GM23338 (cell line): ENCODE measurements at regions not wholly inside any gene's neighbourhood (a gene's known extent, or its start where the extent isn't known, plus 50 kb on each side); places are given as distances from the start of the nearest gene placed in this dataset.

ENCODE experiments used
- ATAC-seq: fragments of 200-7000 bp; cut with Tn5 transposase; 3 replicates; pipeline ENCODE4 v1.9.1; 2020
- DNase-seq: peaks from one replicate; pipeline ENCODE4 v3.0.0-alpha.2; 2015; ENCODE audit warnings: low spot score
- H2AFZ ChIP-seq: fragments of 200-600 bp; sonication (generic); 2 replicates; pipeline ENCODE4 v1.8.0; 2016; ENCODE audit warnings: antibody characterized with exemption, mild to moderate bottlenecking, moderate library complexity
- H3F3A ChIP-seq: fragments of 200-600 bp; sonication (generic); replicated peaks from 2 replicates; pipeline ENCODE4 v1.8.0; 2017; ENCODE audit warnings: antibody characterized with exemption, mixed run types, low read depth
- H3K27ac ChIP-seq: fragments of 200-600 bp; sonication (generic); 2 replicates; pipeline ENCODE4 v1.6.1; 2016; ENCODE audit warnings: low read depth
- H3K27me3 ChIP-seq: fragments of 200-600 bp; sonication (generic); 2 replicates; pipeline ENCODE4 v1.8.0; 2016; ENCODE audit warnings: mild to moderate bottlenecking, mixed run types, moderate library complexity; ENCODE audit not compliant: insufficient read depth
- H3K36me3 ChIP-seq: fragments of 200-600 bp; sonication (generic); 2 replicates; pipeline ENCODE4 v1.8.0; 2016; ENCODE audit warnings: mild to moderate bottlenecking; ENCODE audit not compliant: insufficient read depth
- H3K4me1 ChIP-seq: fragments of 200-600 bp; sonication (generic); 2 replicates; pipeline ENCODE4 v1.8.0; 2016; ENCODE audit warnings: mild to moderate bottlenecking, moderate library complexity; ENCODE audit not compliant: insufficient read depth
- H3K4me2 ChIP-seq: fragments of 200-600 bp; sonication (generic); 2 replicates; pipeline ENCODE4 v1.7.1; 2017; ENCODE audit warnings: mixed run types
- H3K4me3 ChIP-seq: fragments of 200-600 bp; sonication (generic); 2 replicates; pipeline ENCODE4 v1.6.1; 2016; ENCODE audit warnings: mixed run types
- H3K79me2 ChIP-seq: fragments of 200-600 bp; sonication (generic); replicated peaks from 2 replicates; pipeline ENCODE4 v1.8.0; 2017; ENCODE audit warnings: mild to moderate bottlenecking; ENCODE audit not compliant: insufficient read depth
- H3K9me2 ChIP-seq: fragments of 200-600 bp; sonication (generic); 2 replicates; pipeline ENCODE4 v1.8.0; 2017; ENCODE audit not compliant: insufficient read depth
- H4K20me1 ChIP-seq: fragments of 200-600 bp; sonication (generic); replicated peaks from 2 replicates; pipeline ENCODE4 v1.8.0; 2017; ENCODE audit warnings: mild to moderate bottlenecking; ENCODE audit not compliant: insufficient read depth
- H3K27ac Mint-ChIP-seq: 2 replicates; pipeline ENCODE4 v1.8.0; 2020; ENCODE audit warnings: inconsistent platforms, mild to moderate bottlenecking, moderate library complexity, mixed read lengths
- H3K27me3 Mint-ChIP-seq: 3 replicates; pipeline ENCODE4 v1.8.0; 2022; ENCODE audit warnings: low read depth, mild to moderate bottlenecking, moderate library complexity, mixed read lengths, inconsistent platforms; ENCODE audit not compliant: insufficient read depth, poor library complexity
- H3K36me3 Mint-ChIP-seq: 3 replicates; pipeline ENCODE4 v1.8.0; 2021; ENCODE audit warnings: low read depth, mild to moderate bottlenecking, inconsistent platforms, moderate library complexity, mixed read lengths
- H3K4me1 Mint-ChIP-seq: 3 replicates; pipeline ENCODE4 v1.8.0; 2020; ENCODE audit warnings: mild to moderate bottlenecking, inconsistent platforms, mixed read lengths
- H3K4me3 Mint-ChIP-seq: 3 replicates; pipeline ENCODE4 v1.8.0; 2021; ENCODE audit warnings: moderate library complexity, mild to moderate bottlenecking, inconsistent platforms, mixed read lengths
- H3K9me3 Mint-ChIP-seq: 3 replicates; pipeline ENCODE4 v1.8.0; 2020; ENCODE audit warnings: moderate library complexity, mild to moderate bottlenecking, inconsistent platforms, mixed read lengths
- CREB1 ChIP-seq: fragments of 250-450 bp; sonication (Bioruptor Pico); IDR thresholded peaks from 2 replicates; pipeline ENCODE4 v1.5.0; 2020; ENCODE audit warnings: low read depth, mild to moderate bottlenecking, moderate library complexity
- CTCF ChIP-seq, 2 experiments: fragments of 200-600 bp in 1 of 2; sonication (generic) in 1 of 2; conservative IDR thresholded peaks; 2 replicates each; pipeline versions ENCODE4 v1.5.1 to v1.6.1; 2016 to 2017; ENCODE audit warnings: antibody characterized with exemption in 2 of 2, low read depth in 2 of 2, mild to moderate bottlenecking in 2 of 2, moderate library complexity in 1 of 2
- EZH2 ChIP-seq: fragments of 200-600 bp; sonication (generic); IDR thresholded peaks from one replicate; pipeline ENCODE4 v1.8.0; 2017; ENCODE audit warnings: antibody characterized with exemption, mild to moderate bottlenecking, low read depth; ENCODE audit not compliant: unreplicated experiment
- EZH2phosphoT487 ChIP-seq: fragments of 200-600 bp; sonication (generic); IDR thresholded peaks from one replicate; pipeline ENCODE4 v1.8.1; 2018; ENCODE audit warnings: antibody characterized with exemption; ENCODE audit not compliant: unreplicated experiment
- JUNB ChIP-seq: IDR thresholded peaks from one replicate; pipeline ENCODE4 v1.6.1; 2016; ENCODE audit warnings: antibody characterized with exemption; ENCODE audit not compliant: unreplicated experiment
- NANOG ChIP-seq: IDR thresholded peaks from 2 replicates; pipeline ENCODE4 v1.6.1; 2016; ENCODE audit warnings: antibody characterized with exemption, borderline replicate concordance
- POLR2AphosphoS5 ChIP-seq: IDR thresholded peaks from 2 replicates; pipeline ENCODE4 v1.6.1; 2016; ENCODE audit warnings: antibody characterized with exemption, low read depth
- STAT1 ChIP-seq: IDR thresholded peaks from one replicate; pipeline ENCODE4 v1.6.1; 2016; ENCODE audit warnings: antibody characterized with exemption; ENCODE audit not compliant: unreplicated experiment
- ZNF114 ChIP-seq: fragments of 250-450 bp; sonication (Bioruptor Pico); IDR thresholded peaks from 2 replicates; pipeline ENCODE4 v1.5.0; 2020; ENCODE audit warnings: mild to moderate bottlenecking, moderate library complexity
- ZNF331 ChIP-seq: fragments of 250-450 bp; sonication (Bioruptor Pico); IDR thresholded peaks from 2 replicates; pipeline ENCODE4 v1.5.0; 2020; ENCODE audit warnings: low read depth, mild to moderate bottlenecking, moderate library complexity
- TF ChIP-seq, protein P1 (sequence below): IDR thresholded peaks from one replicate; pipeline ENCODE4 v1.6.1; 2018; ENCODE audit warnings: antibody characterized with exemption; ENCODE audit not compliant: unreplicated experiment
- TF ChIP-seq, protein P2 (sequence below): fragments of 250-450 bp; sonication (Bioruptor Pico); IDR thresholded peaks from 2 replicates; pipeline ENCODE4 v1.5.0; 2020; ENCODE audit warnings: mild to moderate bottlenecking, moderate library complexity
- TF ChIP-seq, protein P3 (sequence below): IDR thresholded peaks from 2 replicates; pipeline ENCODE4 v1.6.1; 2016; ENCODE audit warnings: antibody characterized with exemption

DNA sequence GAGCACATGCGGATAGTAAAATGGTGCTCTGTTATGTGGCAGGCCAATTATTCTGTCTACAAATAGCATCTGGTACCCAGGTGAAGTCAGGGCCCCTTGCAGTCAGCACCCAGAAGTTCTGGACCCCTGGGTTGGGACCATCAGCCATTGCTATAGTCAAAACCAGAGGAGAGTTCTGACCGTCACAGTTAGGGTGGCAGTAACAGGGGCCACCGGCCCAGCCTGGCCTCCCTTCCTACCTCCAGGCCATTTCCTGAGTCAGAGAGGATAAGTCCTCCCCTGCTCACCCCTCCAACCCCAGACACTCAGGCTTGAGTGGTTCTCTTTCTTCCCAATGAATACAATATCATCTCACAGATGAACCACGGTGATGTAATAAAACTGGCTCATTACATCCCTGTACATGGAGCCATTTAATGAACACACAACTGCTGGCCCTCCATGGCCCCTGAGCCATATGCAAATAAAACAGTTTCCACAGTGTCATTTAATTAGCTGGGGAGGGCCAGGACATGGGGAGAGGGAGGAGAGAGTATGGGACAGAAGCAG, 673.6 kb downstream of the MATN1 start:
- no peak overlapping the region for H3K27ac Mint-ChIP-seq
- Histone ChIP-seq H3K36me3 (no peaks in the 10 kb centered on the region), H3K79me2 (no peaks in the 10 kb centered on the region), H3K9me2 (no peaks in the 10 kb centered on the region), H3K27me3 (no peaks in the 10 kb centered on the region), H4K20me1 (no peaks in the 10 kb centered on the region), H3K4me1 (peaks cover 11% of the 10 kb centered on the region), H2AFZ (no peak overlapping the region), H3K4me3 (no peak overlapping the region), H3F3A (no peaks in the 10 kb centered on the region), H3K27ac (no peak overlapping the region), H3K4me2 (no peak overlapping the region)
- no peak for DNase-seq
- H3K27me3 Mint-ChIP-seq: peaks cover 2% of the 10 kb centered on the region
- TF ChIP-seq EZH2 (no peak), ZNF331 (CRISPR knock-in tag) (no peak), NANOG (no peak), JUNB (no peak), POLR2AphosphoS5 (no peak), CTCF (conservative IDR thresholded peaks at IDR 0.05; ENCODE audit: low read depth in 2 of 2) (no peak), CREB1 (CRISPR knock-in tag) (no peak), EZH2phosphoT487 (no peak), STAT1 (no peak), ZNF114 (CRISPR knock-in tag) (no peak)
- TF ChIP-seq, protein P1, sequence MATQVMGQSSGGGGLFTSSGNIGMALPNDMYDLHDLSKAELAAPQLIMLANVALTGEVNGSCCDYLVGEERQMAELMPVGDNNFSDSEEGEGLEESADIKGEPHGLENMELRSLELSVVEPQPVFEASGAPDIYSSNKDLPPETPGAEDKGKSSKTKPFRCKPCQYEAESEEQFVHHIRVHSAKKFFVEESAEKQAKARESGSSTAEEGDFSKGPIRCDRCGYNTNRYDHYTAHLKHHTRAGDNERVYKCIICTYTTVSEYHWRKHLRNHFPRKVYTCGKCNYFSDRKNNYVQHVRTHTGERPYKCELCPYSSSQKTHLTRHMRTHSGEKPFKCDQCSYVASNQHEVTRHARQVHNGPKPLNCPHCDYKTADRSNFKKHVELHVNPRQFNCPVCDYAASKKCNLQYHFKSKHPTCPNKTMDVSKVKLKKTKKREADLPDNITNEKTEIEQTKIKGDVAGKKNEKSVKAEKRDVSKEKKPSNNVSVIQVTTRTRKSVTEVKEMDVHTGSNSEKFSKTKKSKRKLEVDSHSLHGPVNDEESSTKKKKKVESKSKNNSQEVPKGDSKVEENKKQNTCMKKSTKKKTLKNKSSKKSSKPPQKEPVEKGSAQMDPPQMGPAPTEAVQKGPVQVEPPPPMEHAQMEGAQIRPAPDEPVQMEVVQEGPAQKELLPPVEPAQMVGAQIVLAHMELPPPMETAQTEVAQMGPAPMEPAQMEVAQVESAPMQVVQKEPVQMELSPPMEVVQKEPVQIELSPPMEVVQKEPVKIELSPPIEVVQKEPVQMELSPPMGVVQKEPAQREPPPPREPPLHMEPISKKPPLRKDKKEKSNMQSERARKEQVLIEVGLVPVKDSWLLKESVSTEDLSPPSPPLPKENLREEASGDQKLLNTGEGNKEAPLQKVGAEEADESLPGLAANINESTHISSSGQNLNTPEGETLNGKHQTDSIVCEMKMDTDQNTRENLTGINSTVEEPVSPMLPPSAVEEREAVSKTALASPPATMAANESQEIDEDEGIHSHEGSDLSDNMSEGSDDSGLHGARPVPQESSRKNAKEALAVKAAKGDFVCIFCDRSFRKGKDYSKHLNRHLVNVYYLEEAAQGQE: no peak
- TF ChIP-seq, protein P2, sequence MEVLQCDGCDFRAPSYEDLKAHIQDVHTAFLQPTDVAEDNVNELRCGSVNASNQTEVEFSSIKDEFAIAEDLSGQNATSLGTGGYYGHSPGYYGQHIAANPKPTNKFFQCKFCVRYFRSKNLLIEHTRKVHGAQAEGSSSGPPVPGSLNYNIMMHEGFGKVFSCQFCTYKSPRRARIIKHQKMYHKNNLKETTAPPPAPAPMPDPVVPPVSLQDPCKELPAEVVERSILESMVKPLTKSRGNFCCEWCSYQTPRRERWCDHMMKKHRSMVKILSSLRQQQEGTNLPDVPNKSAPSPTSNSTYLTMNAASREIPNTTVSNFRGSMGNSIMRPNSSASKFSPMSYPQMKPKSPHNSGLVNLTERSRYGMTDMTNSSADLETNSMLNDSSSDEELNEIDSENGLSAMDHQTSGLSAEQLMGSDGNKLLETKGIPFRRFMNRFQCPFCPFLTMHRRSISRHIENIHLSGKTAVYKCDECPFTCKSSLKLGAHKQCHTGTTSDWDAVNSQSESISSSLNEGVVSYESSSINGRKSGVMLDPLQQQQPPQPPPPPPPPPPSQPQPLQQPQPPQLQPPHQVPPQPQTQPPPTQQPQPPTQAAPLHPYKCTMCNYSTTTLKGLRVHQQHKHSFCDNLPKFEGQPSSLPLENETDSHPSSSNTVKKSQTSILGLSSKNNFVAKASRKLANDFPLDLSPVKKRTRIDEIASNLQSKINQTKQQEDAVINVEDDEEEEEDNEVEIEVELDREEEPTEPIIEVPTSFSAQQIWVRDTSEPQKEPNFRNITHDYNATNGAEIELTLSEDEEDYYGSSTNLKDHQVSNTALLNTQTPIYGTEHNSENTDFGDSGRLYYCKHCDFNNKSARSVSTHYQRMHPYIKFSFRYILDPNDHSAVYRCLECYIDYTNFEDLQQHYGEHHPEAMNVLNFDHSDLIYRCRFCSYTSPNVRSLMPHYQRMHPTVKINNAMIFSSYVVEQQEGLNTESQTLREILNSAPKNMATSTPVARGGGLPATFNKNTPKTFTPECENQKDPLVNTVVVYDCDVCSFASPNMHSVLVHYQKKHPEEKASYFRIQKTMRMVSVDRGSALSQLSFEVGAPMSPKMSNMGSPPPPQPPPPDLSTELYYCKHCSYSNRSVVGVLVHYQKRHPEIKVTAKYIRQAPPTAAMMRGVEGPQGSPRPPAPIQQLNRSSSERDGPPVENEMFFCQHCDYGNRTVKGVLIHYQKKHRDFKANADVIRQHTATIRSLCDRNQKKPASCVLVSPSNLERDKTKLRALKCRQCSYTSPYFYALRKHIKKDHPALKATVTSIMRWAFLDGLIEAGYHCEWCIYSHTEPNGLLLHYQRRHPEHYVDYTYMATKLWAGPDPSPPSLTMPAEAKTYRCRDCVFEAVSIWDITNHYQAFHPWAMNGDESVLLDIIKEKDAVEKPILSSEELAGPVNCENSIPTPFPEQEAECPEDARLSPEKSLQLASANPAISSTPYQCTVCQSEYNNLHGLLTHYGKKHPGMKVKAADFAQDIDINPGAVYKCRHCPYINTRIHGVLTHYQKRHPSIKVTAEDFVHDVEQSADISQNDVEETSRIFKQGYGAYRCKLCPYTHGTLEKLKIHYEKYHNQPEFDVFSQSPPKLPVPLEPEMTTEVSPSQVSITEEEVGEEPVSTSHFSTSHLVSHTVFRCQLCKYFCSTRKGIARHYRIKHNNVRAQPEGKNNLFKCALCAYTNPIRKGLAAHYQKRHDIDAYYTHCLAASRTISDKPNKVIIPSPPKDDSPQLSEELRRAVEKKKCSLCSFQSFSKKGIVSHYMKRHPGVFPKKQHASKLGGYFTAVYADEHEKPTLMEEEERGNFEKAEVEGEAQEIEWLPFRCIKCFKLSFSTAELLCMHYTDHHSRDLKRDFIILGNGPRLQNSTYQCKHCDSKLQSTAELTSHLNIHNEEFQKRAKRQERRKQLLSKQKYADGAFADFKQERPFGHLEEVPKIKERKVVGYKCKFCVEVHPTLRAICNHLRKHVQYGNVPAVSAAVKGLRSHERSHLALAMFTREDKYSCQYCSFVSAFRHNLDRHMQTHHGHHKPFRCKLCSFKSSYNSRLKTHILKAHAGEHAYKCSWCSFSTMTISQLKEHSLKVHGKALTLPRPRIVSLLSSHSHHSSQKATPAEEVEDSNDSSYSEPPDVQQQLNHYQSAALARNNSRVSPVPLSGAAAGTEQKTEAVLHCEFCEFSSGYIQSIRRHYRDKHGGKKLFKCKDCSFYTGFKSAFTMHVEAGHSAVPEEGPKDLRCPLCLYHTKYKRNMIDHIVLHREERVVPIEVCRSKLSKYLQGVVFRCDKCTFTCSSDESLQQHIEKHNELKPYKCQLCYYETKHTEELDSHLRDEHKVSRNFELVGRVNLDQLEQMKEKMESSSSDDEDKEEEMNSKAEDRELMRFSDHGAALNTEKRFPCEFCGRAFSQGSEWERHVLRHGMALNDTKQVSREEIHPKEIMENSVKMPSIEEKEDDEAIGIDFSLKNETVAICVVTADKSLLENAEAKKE (CRISPR knock-in tag): no peak
- TF ChIP-seq, protein P3, sequence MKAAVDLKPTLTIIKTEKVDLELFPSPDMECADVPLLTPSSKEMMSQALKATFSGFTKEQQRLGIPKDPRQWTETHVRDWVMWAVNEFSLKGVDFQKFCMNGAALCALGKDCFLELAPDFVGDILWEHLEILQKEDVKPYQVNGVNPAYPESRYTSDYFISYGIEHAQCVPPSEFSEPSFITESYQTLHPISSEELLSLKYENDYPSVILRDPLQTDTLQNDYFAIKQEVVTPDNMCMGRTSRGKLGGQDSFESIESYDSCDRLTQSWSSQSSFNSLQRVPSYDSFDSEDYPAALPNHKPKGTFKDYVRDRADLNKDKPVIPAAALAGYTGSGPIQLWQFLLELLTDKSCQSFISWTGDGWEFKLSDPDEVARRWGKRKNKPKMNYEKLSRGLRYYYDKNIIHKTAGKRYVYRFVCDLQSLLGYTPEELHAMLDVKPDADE: no peak
- ATAC-seq: no peak
- H3K4me1 Mint-ChIP-seq: peaks cover 20% of the 10 kb centered on the region
- H3K4me3 Mint-ChIP-seq: no peak overlapping the region
- H3K9me3 Mint-ChIP-seq: no peaks in the 10 kb centered on the region; the same call in 2 of the 3 replicates
- H3K36me3 Mint-ChIP-seq: no peaks in the 10 kb centered on the region
